WERI-Rb-1 (cell line): ENCODE measurements at regions not wholly inside any gene's neighbourhood (a gene's known extent, or its start where the extent isn't known, plus 50 kb on each side); places are given as distances from the start of the nearest gene placed in this dataset.

Source experiments
- DNase-seq: peaks from one replicate; pipeline ENCODE4 v3.0.0-alpha.2; 2020
- H3K27ac ChIP-seq: fragments of 250-450 bp; sonication (Bioruptor Pico); 2 replicates; pipeline ENCODE4 v1.5.1; 2020; ENCODE audit warnings: mild to moderate bottlenecking, moderate library complexity
- H3K27me3 ChIP-seq: fragments of 250-450 bp; sonication (Bioruptor Pico); 2 replicates; pipeline ENCODE4 v1.5.1; 2021; ENCODE audit warnings: mild to moderate bottlenecking, low read depth, moderate library complexity; ENCODE audit not compliant: insufficient read depth, severe bottlenecking
- H3K36me3 ChIP-seq: fragments of 250-450 bp; sonication (Bioruptor Pico); 2 replicates; pipeline ENCODE4 v1.5.1; 2020; ENCODE audit warnings: mild to moderate bottlenecking, moderate library complexity
- H3K4me3 ChIP-seq: 2 replicates; pipeline ENCODE4 v1.5.1; 2011; ENCODE audit warnings: low read depth, mild to moderate bottlenecking, control low read depth, low read length
- H3K9me3 ChIP-seq: fragments of 250-450 bp; sonication (Bioruptor Pico); 2 replicates; pipeline ENCODE4 v1.5.1; 2021; ENCODE audit warnings: mild to moderate bottlenecking, moderate library complexity; ENCODE audit not compliant: severe bottlenecking
- TF ChIP-seq, protein P1 (sequence below): IDR thresholded peaks from 2 replicates; pipeline ENCODE4 v1.5.1; 2011; ENCODE audit warnings: low read depth, mild to moderate bottlenecking, control low read depth, inconsistent platforms, low read length

DNA sequence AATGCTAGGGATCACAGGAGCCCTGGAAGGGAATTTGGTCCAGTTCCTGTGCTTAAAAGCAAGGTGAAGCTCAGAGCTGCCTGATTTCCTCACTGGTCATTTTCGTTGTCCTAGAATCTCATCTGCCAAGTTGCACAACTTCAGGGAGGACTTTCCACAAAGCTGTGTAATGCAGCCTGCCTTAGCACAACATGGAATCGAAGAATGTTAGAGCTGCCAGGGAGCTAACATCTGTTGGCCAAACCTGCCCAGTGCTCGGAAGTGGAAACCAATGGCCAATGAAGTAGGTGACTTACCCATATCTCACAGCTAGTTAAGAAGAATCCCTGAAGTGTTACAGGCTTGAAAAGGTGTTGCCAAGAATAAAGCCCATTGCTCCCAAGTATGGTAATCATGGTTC is 79.9 kb upstream of the SSTR1 start:
- DNase-seq: no peak
- H3K4me3 ChIP-seq: no peak overlapping the region
- H3K27me3 ChIP-seq: peaks cover 16% of the 10 kb centered on the region

DNA sequence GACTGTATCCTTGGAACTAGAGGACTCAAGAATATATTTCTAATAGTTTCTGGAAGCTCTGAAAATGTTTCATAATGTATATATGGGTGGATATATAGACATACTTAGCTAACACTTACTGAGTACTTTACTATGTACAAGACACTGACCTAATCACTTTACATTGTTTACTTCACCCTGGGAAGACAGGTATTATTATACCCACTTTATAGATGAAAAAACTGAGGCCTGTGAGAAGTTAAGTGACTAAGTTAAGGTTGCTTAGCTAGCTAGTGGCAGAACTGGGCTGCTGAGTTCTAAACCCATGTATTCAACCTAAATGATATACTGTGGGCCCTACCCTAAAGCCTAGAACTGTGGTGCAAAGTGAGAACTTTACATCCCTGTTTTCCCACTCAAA is 79.1 kb upstream of the SSTR1 start:
- TF ChIP-seq, protein P1, sequence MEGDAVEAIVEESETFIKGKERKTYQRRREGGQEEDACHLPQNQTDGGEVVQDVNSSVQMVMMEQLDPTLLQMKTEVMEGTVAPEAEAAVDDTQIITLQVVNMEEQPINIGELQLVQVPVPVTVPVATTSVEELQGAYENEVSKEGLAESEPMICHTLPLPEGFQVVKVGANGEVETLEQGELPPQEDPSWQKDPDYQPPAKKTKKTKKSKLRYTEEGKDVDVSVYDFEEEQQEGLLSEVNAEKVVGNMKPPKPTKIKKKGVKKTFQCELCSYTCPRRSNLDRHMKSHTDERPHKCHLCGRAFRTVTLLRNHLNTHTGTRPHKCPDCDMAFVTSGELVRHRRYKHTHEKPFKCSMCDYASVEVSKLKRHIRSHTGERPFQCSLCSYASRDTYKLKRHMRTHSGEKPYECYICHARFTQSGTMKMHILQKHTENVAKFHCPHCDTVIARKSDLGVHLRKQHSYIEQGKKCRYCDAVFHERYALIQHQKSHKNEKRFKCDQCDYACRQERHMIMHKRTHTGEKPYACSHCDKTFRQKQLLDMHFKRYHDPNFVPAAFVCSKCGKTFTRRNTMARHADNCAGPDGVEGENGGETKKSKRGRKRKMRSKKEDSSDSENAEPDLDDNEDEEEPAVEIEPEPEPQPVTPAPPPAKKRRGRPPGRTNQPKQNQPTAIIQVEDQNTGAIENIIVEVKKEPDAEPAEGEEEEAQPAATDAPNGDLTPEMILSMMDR: no peak
- peaks cover 16% of the 10 kb centered on the region for H3K27me3 ChIP-seq
- H3K9me3 ChIP-seq: no peaks in the 10 kb centered on the region
- H3K4me3 ChIP-seq: no peak overlapping the region
- DNase-seq: no peak
- H3K27ac ChIP-seq: no peak overlapping the region
- no peaks in the 10 kb centered on the region for H3K36me3 ChIP-seq

More for the DNA sequence above, 79.9 kb upstream of the SSTR1 start:
- TF ChIP-seq, protein P1: no peak
- Histone ChIP-seq H3K27ac (no peak overlapping the region), H3K9me3 (no peaks in the 10 kb centered on the region), H3K36me3 (no peaks in the 10 kb centered on the region)

DNA sequence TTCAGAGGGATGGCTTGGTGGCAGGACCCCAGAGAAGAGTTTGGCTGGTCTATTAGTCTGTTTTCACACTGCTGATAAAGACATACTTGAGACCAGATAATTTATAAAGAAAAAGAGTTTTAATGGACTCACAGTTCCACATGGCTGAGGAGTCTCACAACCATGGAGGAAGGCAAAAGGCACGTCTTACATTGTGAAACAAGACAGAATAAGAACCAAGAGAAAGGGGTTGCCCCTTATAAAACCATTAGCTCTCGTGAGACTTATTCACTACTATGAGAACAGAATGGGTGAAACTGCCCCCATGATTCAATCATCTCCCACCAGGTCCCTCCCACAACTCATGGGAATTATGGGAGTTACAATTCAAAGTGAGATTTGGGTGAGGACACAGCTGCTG is 78.5 kb upstream of the SSTR1 start:
- no peak overlapping the region for H3K4me3 ChIP-seq
- TF ChIP-seq, protein P1: no peak
- no peaks in the 10 kb centered on the region for H3K36me3 ChIP-seq
- no peak overlapping the region for H3K27ac ChIP-seq
- no peak for DNase-seq
- peaks cover 16% of the 10 kb centered on the region for H3K27me3 ChIP-seq
- H3K9me3 ChIP-seq: no peaks in the 10 kb centered on the region

DNA sequence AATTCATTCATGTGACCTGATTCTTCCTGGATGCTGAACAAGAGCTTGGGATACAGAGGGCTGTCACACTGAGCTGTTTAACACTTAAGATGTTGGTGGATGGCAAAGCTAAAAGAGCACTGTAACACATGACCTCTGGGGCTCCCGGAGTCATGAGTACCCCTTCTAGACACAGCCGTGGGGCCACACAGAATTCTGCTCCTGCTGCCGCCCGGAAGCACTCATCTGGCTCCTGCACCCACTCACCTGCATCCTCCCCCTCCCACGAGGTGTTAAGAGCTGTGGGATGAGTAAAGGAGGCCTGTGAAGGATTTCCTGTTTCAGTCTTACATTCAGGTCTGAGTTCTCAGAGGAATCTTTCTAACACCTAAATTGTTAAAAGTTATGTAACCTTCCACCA is 78.0 kb upstream of the SSTR1 start:
- H3K27ac ChIP-seq: no peak overlapping the region
- no peak for DNase-seq

DNA sequence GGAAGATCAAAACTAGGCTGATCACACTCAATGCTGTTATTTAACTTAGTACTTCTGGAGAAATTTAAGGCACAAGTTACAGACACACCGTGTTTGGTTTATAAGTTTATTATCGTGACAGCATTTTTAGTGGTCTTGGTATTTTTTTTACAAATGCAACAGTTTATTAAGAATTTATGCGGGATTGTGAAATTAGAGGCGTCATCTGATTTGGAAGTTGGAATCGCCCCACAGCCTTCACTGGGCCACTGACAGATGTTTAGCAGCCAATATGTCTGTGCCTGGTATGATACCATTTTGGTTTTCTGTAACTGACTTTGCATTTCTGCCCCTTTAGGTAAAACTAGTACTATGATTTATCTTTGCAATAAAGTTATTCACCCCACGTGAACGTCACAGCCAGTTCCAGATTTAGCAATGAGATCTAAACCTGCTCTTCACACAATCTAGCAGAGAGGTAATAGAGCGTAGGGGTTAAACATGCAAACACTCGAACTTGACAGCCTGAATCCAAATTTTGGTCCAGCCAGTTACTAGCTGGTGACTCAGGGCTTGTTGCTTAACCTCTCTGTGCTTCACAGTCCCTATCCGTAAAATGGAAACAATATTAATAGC is 73.2 kb upstream of the SSTR1 start:
- no peak for DNase-seq
- H3K9me3 ChIP-seq: no peaks in the 10 kb centered on the region
- H3K27me3 ChIP-seq: peaks cover 2% of the 10 kb centered on the region
- H3K4me3 ChIP-seq: no peak overlapping the region
- H3K36me3 ChIP-seq: no peaks in the 10 kb centered on the region
- H3K27ac ChIP-seq: no peak overlapping the region
- TF ChIP-seq, protein P1: no peak

More for the DNA sequence above, 78.0 kb upstream of the SSTR1 start:
- H3K9me3 ChIP-seq: no peaks in the 10 kb centered on the region
- TF ChIP-seq, protein P1: no peak
- peaks cover 13% of the 10 kb centered on the region for H3K27me3 ChIP-seq
- H3K4me3 ChIP-seq: no peak overlapping the region
- H3K36me3 ChIP-seq: no peaks in the 10 kb centered on the region

DNA sequence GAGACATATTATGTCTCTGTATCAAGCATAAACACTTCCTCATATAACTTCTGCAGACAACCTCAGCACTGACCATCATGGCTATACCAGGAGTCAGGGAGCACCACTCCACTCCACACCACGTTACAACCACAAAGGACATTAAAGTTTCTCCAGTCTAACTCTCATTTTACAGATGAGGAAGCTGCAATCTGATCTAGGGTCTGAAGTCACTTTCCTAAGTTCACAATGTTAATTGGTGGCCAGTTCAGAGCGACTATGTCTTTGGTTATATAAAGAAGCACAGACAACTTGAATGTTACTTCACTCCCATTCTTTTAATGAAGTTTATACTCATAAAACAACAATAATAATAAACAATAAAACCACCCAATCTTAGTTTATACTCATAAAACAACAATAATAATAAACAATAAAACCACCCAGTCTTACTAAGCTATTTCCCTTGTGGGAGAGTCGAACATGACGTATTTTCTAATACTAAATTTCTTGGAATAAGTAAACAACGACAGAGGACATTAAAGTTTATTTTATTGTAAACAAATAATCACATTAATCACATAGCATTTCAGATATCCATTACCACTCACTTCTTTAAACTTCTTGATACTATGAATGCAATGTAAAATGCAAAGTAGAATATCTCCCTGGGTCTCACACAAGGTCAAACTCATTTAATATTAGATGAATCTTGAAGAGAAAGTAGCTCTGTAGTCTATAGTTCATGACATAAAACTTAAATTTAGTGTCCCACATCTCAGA is 72.4 kb upstream of the SSTR1 start:
- no peak overlapping the region for H3K4me3 ChIP-seq
- H3K27ac ChIP-seq: no peak overlapping the region
- H3K36me3 ChIP-seq: no peaks in the 10 kb centered on the region
- peaks cover 4% of the 10 kb centered on the region for H3K27me3 ChIP-seq
- DNase-seq: no peak
- H3K9me3 ChIP-seq: no peaks in the 10 kb centered on the region
- TF ChIP-seq, protein P1: no peak
